ENCODE measurements at regions not wholly inside any gene's neighbourhood (a gene's known extent, or its start where the extent isn't known, plus 50 kb on each side); places are given as distances from the start of the nearest gene placed in this dataset.

DNA sequence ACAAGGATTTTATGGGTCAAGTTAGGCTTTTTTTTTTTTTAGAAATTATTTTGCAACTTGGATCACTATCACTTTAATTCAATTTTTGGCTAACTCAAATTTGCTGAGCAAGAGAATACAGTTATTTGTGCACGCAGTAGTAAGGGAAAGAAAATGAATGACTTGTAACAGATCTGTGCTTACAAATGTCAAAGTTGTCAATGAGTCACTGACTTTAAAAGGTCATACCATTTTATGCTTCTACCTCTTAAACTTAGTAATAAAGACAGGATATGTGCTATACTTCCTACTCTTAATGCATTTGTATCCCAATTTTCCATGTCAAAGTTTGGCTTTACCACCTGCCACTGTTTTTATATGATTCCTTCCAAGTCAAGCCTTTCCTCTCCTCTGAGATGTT is 131.1 kb upstream of the FBXO33 start:
- TF ChIP-seq EZH2 (IDR thresholded peaks at IDR 0.05), result no peak
- TF ChIP-seq POLR2AphosphoS5 (IDR thresholded peaks at IDR 0.05; ENCODE audit: borderline replicate concordance, low read depth, low read length), result no peak
